ENCODE measurements at regions not wholly inside any gene's neighbourhood (a gene's known extent, or its start where the extent isn't known, plus 50 kb on each side); places are given as distances from the start of the nearest gene placed in this dataset.

GRCh38 chr5:167241436-167242067 lies 1049.9 kb upstream of the WWC1 start:
- TF ChIP-seq EZH2 (IDR thresholded peaks at IDR 0.05; ENCODE audit: borderline replicate concordance, insufficient read depth, low read length, poor library complexity, severe bottlenecking) (no peak), POLR2AphosphoS5 (IDR thresholded peaks at IDR 0.05) (no peak), TAF1 (IDR thresholded peaks at IDR 0.05; ENCODE audit: low read depth) (no peak), CTCF (IDR thresholded peaks at IDR 0.05; ENCODE audit: poor library complexity, severe bottlenecking) (no peak), REST (IDR thresholded peaks at IDR 0.05; ENCODE audit: borderline replicate concordance) (no peak), RAD21 (conservative IDR thresholded peaks at IDR 0.05) (no peak)
